ENCODE measurements at regions not wholly inside any gene's neighbourhood (a gene's known extent, or its start where the extent isn't known, plus 50 kb on each side); places are given as distances from the start of the nearest gene placed in this dataset. TPM values are rescaled to one million over a fixed set of nuclear protein-coding genes. Genes with fewer than 3 reads are reported as not detected.

DNA sequence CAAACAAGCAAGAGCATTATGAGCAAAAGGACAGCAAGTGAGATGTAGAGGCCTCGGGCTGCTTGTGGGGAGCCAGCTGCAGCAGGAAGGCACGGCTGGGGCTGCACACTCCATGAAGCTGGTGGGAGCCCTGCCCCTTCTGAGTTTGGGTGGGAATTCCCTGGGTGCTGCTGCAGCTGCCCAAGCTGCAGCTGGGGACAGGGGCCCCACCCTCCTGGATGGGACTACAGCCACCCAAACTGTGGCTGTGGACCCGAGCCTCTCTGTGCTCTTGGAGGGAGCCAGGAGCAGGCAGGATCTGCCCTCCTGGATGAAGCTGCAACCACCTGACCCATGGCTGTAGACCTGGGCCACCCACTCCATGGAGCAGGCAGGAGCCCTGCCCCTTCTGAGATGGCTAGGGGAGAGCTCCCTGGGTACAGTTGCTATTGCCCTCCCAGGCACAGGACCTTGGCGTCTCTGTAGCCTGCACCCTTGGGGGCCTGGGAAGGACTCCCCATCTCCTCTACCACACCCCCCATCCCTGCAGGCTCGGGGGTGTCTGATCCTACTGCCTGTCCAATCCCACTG lies 159.1 kb downstream of the ERCC6L2 start:
- no peak for DNase-seq

DNA sequence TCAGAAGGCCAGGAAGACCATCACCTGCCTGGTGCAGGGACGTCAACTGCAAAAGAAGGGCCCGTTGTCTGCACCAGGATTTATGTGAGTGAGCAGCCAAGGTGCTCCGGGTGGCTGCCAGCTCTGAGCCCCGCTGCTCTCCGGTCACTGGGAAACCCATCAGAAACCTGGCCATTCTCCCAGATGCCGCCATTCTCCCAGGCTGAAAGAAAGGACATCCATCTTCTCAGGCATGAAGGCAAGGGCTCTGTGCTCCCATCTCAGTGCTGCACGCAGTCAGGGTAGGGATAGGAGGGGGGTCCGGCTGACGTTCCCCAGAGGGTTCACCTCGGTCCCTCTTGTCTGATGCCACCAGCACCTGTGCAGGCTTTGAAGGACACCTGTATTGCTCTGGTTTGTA lies 158.4 kb downstream of the ERCC6L2 start:
- no peak for DNase-seq

DNA sequence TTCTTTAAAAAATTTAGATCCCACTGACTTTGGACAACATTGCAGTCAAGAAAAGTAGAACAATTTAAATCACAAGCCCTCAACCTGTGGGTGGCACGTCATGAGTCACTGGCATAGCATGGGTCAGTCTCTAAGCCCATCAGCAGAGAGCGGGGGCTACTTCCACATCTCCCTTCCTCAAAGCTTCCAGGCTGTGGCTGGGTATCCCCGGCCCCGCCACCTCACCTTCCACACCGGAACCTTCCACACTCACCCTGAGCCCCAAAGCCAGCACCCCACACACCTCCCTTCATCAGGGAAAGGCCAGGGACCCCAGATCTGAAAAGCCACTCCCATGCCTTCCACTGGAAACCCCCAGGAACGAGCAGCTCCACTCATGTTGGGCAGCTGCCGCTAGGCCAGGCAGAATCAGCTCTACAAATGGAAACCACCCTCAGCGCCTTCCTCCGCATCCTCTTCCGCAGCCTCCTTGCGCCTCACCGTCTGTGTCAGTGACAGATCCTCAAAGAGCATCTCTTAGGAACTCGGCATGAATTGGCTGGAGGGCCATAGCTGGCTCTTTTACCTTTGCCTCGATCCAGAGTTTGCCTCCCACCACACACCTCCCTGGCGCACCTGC lies 156.5 kb downstream of the ERCC6L2 start:
- no peak for DNase-seq

DNA sequence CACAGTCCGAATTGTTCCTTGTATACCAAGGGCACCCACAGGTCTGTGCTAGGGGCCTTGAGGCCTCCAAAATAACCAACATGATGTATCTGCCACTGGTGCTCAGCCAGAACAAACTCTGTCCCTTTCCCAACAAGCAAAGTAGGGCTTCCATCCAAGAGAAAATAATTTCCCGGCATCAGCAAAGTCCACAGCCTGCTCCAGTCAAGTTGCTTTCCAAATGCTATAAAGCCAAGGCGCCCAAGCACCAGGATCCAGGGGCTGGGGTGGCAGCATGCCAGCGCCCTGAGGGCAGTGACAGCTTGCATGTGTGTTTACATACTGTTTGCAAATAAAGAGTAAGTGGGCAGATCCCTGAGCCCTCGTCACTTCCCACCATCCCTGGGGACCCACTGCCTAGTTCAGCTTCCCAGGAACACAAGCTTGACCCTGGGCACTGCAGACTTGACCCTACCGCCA lies 155.9 kb downstream of the ERCC6L2 start:
- DNase-seq = no peak

DNA sequence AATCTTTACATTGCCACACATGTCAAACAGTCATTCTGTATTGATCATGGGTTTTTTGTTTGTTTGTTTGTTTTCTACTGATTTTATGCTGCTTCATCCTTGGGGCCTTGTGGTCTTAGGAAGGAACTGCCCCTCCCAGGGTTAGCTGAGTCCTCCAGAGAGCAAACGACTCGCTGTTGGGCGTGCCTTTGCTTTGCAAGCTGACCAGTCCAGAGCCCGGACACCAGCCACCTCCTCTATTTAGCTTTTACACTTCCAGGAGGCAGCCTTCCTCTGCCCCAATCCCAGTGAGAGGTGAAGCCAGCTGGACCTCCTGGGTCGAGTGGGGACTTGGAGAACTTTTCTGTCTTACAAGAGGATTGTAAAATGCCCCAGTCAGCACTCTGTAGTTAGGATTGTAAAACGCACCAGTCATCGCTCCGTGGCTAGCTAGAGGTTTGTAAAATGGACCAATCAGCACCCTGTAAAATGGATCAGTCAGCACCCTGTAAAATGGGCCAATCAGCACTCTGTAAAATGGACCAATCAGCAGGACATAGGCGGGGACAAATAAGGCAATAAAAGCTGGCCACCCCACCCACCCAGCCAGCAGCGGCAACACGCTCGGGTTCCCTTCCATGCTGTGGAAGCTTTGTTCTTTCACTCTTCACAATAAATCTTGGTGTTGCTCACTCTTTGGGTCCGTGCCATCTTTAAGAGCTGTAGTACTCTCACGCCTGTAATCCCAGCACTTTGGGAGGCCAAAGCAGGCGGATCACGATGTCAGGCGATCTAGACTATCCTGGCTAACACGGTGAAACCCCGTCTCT lies 154.4 kb downstream of the ERCC6L2 start:
- DNase-seq = no peak

DNA sequence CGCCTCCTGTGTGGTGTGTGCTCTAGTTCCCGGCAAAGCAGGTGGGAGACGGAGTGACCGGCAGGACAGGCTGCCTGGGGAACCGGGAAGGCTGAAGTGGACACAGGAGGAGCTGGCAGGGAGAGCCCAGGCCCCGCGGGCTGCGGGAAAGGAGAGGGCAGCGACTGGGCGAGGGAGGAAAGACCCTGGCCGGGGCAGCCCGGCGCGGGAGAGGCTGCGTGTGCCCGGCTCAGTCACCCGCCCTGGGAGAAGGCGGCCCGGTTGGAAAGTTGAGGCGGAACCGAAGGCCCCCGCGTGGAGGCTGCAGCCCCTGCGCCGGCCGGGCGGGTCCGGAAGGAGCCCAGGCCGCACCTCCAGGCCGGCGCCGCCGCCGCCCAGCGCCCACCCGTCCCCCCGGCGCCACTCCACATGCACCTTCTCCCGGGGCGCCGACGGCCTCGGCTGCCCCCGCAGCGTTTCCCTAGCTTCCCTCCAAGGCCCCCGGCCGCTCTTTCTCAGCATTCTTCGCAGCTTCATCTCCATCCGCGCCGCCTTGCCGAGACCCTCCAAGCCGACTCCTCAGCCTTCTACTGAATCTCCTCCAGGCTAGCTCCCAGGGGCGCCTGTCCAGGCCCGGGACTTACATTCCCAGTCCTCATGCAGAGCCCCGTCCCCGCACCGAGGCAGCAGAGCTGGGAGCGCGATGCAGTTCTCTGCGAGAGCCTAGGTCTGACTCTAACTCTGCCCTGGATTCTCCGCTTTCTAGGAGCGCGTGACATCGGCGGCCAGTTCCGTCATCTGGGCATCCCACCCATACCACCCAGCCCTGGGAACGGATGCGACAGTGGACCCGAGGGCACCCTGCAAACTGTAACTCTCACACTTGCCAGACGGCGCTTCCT lies 152.0 kb downstream of the ERCC6L2 start:
- DNase-seq = no peak

DNA sequence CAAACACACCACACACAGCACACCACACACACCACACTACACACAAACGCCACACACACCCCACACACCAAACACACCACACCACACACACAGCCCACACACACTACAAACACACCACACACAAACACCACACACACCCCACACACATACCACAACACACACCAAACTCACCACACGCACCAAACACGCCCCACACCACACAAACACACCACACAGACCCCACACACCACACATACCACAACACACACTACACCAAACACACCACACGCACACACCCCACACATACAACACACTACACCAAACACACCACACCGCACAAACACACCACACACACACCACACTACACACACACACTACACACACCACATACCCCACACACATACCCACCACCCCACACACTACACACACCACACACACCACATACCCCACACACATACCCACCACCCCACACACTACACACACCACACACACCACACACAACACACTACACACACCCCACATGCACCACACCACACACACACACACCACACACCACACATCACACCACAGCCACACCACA lies 151.2 kb downstream of the ERCC6L2 start:
- DNase-seq = no peak

DNA sequence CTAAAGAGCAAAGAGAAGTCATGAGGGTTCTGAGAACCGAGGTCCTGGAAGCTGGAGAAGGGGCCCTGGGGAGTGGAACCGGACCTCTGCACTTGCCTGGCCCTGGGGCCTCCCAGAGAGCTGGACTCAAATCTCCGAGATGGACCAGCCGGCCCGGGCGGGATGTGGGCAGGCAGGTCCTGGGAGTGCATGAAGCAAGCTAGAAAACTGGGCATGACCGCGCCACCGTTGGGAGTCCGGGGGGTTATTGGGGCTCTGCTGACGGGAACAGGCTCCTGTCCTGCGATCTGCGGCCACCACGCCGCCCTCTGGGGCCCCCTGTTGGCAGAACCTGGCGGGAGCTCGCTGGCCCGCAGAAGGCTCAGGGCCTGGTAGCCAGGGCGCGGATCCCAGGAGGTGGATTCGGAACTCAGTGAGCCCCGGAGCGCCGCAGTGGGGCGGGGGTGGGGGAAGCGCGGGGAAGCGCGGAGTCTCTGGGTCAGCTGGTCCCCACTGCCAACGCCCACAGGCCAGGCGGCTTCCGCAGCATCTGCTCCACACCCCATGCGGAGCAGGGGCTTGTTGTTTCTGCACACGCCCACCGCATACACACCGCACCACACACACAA lies 150.6 kb downstream of the ERCC6L2 start:
- DNase-seq = no peak

DNA sequence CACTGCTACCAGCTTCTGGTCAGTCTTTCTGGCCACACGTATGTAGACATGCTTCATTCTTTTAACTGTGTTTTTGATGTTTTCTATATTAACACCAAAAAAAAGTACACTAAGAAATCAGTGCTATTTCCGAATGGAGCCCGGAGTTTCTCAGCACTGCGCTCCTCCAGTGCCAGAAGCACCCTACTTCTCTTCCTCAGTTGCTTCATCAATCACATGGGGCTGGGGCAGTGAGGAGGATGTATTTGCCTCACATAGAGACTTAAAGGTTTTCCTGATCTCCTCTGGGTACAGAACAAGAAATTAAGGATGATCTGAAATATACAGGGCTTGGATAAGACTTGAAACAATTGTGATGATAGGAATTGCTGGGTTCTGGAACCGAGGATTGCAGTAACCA lies 148.0 kb downstream of the ERCC6L2 start:
- DNase-seq = no peak

DNA sequence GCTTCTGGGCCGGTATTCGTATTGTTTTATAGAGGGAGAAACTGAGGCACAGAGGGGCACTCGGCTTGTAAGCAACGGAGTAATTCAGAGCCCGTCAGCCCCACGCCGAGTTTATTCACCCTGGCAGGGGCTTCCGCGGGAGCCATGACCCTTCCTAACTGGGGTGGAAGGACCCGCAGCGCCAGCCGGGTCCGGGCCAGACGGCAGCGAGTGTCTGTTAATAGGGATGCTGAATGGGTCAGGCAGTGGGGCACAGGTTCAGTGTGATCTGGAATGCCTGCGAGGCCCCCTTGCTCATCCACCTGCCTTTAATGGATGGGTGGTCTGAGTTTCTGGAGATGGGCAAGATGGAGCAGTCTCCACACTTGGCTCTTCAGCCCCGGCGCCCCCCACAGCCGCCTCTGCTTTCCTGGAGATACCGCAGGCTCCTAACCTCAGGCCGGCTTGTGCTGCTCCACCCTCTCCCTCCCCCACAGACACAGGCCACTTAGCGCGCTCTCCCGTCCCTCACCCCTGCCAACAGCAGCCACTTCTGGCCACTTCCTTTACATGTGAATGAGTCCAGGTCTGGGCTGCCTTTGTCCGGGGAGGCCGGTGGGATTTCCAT lies 147.1 kb downstream of the ERCC6L2 start:
- no peak for DNase-seq

DNA sequence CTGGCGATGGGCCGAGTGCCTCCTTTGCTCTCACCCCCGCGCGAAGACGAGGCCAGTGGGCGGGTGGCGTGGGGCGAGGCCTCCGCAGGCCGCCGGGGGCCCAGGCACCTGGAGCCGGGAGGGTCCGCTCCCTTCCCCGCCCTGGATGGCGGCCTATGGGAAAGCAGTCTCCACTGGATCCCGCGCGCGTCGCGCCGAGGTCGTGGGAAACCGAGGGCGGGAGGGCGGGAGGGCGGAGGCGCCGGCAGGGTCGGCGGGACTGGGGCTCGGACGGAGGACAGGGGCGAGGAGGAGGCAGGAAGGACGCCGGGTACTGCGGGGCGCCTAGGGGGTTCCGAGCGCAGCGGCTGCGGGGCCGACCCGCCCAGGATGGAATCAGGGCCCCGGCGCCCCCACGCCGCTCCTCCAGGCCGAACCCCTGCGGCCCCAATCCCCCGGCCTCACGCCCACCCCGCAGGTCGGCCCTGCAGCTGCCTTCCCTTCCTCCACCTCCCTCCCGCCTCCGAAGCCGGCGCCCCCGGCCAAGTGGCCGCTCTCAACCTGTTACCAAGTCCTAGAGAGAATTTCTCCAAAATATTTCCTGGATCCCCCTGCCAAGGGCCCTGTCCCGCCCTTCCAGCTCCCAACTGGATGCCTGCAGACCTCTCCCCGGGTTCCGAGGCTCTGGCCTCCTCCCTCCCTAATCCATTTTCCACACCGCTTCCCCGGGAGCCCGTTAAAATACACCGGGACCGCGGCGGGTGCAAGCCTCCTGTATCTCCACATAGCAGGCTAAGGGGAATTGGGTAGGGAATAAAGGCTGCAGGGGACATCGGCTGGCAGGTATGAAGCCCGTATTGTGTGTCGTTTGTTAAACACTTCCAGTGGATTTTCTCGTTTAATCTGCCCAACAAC lies 146.3 kb downstream of the ERCC6L2 start:
- no peak for DNase-seq

DNA sequence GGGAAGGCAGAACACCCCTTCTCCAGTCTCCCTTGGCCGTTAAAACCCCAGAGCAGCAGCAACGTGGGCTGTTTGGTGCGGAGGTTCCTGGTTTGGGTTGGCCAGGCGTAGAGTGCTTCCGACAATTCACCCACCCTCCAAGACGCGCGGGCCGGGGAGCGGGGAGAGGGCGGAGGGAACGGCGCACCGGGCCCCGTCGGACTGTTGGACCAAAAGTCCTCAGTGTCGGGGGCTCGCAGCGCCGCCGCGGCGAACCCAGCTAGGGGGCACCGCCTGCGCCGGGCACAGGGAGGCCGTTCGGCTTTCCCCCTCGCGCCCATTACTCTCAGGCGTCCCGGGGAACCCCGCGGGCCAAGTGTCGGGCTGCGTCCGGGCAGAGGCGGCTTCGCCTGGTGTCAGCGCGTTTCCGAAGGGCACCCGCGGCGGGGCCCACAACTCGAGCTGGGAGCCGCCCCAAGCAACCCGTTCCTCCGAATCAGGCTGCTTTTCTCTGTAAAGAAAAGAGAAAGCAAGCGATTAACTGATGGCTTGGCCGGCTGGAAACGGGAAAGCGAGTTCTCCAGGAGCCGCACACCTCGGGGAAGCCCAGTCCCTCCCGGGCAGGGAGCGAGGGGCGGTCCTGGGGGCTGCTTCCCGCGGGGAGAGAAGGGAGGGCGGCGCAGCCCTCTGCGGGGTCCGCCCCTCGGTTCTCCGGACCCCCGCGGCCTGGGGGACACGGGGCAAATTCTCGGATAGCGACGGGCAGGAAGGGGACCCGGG lies 145.5 kb downstream of the ERCC6L2 start:
- DNase-seq = no peak

DNA sequence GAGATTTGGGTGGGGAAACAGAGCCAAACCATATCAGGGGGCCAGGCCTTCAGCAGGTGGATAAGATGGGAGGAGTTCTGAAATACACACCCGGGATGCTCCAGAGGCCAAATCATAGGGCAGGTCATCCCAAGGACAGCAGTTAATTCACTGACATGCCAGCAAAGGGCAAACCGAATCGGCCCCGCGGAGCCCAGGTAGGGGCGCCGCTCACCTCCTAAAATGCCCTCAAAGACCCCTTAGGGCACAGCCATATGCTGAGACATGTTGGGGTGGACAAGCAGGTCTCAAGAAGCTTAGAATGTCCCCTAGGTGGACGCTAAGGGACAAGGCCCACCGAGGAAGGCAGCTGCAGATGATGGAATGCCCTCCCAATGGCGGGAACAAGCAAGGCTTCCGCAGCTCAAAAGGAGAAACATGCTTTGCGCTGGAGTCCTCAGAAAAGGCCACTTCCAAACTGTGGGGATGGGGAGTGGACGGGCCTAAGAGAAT lies 144.9 kb downstream of the ERCC6L2 start:
- no peak for DNase-seq

Small RNA genes lying in the stretch of these regions (small RNA-seq; reads per million reads assigned to genes)
- gene RF00019 (ENCODE audit: low replicate concordance) = not detected
